ENCODE measurements at regions not wholly inside any gene's neighbourhood (a gene's known extent, or its start where the extent isn't known, plus 50 kb on each side); places are given as distances from the start of the nearest gene placed in this dataset.

DNA sequence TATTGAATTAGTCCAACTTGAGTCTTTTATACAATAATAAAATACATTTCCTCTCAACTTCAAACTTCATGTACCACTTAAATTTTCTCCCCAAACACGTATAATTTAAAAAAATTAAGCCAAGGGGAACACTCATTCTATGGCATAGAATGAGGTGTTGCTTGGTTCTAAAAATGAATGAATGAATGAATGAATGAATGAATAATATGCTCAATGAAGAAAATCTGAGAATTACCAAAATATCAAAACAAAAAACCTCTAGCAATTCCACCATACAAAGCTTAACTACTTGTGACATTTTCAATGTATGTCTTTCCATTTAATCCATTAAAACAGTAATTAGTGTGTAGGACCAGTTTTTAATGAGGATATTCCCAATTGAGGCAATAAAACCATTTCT lies 62.7 kb upstream of the PLAC8 start:
- Histone ChIP-seq H3K27ac (no peak overlapping the region), H3K4me1 (no peaks in the 10 kb centered on the region), H3K4me3 (no peak overlapping the region), H3K9me3 (no peaks in the 10 kb centered on the region), H3K36me3 (no peaks in the 10 kb centered on the region), H3K27me3 (no peaks in the 10 kb centered on the region)
- TF ChIP-seq, protein P1, sequence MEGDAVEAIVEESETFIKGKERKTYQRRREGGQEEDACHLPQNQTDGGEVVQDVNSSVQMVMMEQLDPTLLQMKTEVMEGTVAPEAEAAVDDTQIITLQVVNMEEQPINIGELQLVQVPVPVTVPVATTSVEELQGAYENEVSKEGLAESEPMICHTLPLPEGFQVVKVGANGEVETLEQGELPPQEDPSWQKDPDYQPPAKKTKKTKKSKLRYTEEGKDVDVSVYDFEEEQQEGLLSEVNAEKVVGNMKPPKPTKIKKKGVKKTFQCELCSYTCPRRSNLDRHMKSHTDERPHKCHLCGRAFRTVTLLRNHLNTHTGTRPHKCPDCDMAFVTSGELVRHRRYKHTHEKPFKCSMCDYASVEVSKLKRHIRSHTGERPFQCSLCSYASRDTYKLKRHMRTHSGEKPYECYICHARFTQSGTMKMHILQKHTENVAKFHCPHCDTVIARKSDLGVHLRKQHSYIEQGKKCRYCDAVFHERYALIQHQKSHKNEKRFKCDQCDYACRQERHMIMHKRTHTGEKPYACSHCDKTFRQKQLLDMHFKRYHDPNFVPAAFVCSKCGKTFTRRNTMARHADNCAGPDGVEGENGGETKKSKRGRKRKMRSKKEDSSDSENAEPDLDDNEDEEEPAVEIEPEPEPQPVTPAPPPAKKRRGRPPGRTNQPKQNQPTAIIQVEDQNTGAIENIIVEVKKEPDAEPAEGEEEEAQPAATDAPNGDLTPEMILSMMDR (IDR thresholded peaks at IDR 0.05) = no peak
- no peak for DNase-seq (ENCODE audit: low spot score)

DNA sequence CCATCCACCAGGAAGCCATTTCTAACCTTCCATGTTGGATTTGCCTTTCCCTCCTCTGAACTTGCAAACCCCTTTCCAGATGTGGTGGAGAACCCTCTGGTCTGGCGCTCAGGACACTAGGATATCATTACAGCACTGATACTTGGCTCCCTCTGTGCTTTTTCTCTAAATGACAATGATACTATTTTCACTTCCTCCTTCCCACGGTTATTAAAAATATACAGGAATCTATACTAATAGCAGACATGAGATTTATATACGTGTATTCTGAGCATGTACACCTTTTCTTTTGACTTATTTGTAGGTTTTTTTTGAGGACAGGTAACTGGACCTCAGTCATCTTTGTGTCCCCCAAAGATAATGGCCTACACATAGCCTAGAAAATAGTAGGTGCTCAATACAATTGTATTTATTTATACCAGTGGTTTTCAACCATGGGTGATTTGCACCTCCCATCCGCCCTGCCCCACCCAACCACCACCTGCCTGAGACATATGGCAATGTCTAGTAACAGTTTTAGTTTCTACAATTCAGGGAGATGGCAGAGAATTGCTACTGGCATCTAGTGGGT lies 60.4 kb upstream of the PLAC8 start:
- no peak for DNase-seq (ENCODE audit: low spot score)
- no peaks in the 10 kb centered on the region for H3K36me3 ChIP-seq
- H3K27me3 ChIP-seq = no peaks in the 10 kb centered on the region
- TF ChIP-seq, protein P1 (IDR thresholded peaks at IDR 0.05) = no peak
- H3K4me1 ChIP-seq = no peaks in the 10 kb centered on the region
- H3K27ac ChIP-seq = no peak overlapping the region
- H3K4me3 ChIP-seq = no peak overlapping the region
- no peaks in the 10 kb centered on the region for H3K9me3 ChIP-seq

DNA sequence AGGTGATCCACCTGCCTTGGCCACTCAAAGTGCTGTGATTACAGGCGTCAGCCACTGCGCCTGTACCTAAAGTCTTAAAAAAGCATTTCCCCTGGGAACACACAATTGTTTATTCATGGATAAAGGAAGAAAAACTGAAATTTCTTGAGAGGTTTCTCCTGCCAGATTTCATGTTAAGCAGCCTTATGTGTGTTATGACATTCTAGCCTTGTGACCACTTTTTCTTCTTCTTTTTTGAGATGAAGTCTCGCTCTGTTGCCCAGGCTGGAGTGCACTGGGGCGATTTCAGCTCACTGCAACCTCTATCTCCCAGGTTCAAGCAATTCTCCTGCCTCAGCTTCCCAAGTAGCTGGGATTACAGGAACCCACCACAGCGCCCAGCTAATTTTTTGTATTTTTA lies 57.8 kb upstream of the PLAC8 start:
- no peak overlapping the region for H3K4me3 ChIP-seq
- TF ChIP-seq, protein P1 (IDR thresholded peaks at IDR 0.05) = no peak
- H3K27me3 ChIP-seq = no peaks in the 10 kb centered on the region
- H3K4me1 ChIP-seq = no peaks in the 10 kb centered on the region
- no peaks in the 10 kb centered on the region for H3K36me3 ChIP-seq
- no peak overlapping the region for H3K27ac ChIP-seq
- no peaks in the 10 kb centered on the region for H3K9me3 ChIP-seq
- DNase-seq (ENCODE audit: low spot score) = no peak

DNA sequence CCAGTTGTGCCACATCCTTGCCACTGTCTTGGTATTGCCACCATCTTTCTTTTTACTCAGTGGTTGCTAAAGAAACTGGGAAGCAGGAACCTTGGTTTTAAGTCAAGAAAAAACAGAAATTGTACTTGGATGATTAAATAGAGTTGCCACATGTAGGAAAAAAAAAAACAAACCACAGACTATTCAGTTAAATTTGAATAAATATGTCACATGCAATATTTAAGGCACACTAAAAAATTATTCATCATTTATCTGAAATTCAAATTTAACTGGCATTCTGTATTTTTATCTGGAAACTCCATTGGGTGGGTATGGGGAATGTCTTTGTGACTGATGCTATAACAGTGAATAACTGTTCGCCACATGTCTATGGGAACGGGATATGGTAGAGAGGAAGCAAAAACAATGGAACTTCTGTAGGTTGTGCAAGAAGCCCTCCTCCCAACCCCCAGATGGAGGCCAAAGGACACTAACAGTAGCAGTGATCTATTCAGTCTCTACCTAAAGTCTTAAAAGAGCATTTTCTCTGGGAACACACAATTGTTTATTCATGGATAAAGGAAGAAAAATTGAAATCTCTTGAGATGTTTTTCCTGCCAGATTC lies 57.0 kb upstream of the PLAC8 start:
- H3K4me1 ChIP-seq = no peaks in the 10 kb centered on the region
- H3K36me3 ChIP-seq = no peaks in the 10 kb centered on the region
- no peaks in the 10 kb centered on the region for H3K27me3 ChIP-seq
- DNase-seq (ENCODE audit: low spot score) = no peak
- H3K4me3 ChIP-seq = no peak overlapping the region
- H3K9me3 ChIP-seq = no peaks in the 10 kb centered on the region
- H3K27ac ChIP-seq = no peak overlapping the region
- TF ChIP-seq, protein P1 (IDR thresholded peaks at IDR 0.05) = no peak

DNA sequence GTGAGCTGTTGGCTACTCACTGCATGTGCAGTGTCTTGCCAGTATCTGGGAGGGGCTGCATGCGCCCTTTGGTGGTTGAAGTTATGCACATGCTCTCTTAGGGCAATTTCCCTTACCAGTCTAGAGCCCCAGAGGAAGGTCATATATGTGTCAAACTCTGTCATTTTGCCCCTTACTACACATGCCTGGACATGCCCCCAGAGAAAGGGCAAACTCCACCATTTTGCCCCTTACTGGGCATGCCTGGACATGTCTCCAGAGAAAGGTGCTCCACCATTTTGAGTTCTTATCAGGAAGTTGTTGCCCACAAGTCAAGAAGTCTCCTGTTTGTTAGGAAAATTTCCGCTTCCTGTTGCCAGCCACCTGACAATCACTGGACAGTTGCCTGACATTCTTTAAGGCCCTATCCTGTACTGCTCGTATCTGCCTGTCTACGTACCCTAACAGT lies 56.4 kb upstream of the PLAC8 start:
- H3K9me3 ChIP-seq = no peaks in the 10 kb centered on the region
- no peak for DNase-seq (ENCODE audit: low spot score)
- TF ChIP-seq, protein P1 (IDR thresholded peaks at IDR 0.05) = no peak
- no peaks in the 10 kb centered on the region for H3K4me1 ChIP-seq
- H3K36me3 ChIP-seq = no peaks in the 10 kb centered on the region
- no peak overlapping the region for H3K27ac ChIP-seq
- H3K27me3 ChIP-seq = no peaks in the 10 kb centered on the region
- no peak overlapping the region for H3K4me3 ChIP-seq
